Muscle of leg (tissue), 3 donors: ENCODE measurements at regions not wholly inside any gene's neighbourhood (a gene's known extent, or its start where the extent isn't known, plus 50 kb on each side); places are given as distances from the start of the nearest gene placed in this dataset.

Experiments used
- DNase-seq: peaks from one replicate; pipeline ENCODE4 v3.0.0; 2013
- H3K27ac ChIP-seq: one replicate; pipeline ENCODE4 v1.5.1; 2013; ENCODE audit warnings: mild to moderate bottlenecking, low read length, control low read depth
- H3K27me3 ChIP-seq: one replicate; pipeline ENCODE4 v1.6.1; 2013; ENCODE audit warnings: low read length; ENCODE audit not compliant: control insufficient read depth, insufficient read depth
- H3K36me3 ChIP-seq: one replicate; pipeline ENCODE4 v1.6.1; 2013; ENCODE audit warnings: low read length; ENCODE audit not compliant: control insufficient read depth, insufficient read depth
- H3K4me1 ChIP-seq: one replicate; pipeline ENCODE4 v1.6.1; 2013; ENCODE audit warnings: low read length; ENCODE audit not compliant: control insufficient read depth, insufficient read depth
- H3K4me3 ChIP-seq: one replicate; pipeline ENCODE4 v1.5.1; 2013; ENCODE audit warnings: low read length, control low read depth
- H3K9me3 ChIP-seq: replicated peaks from 2 replicates; pipeline ENCODE4 v1.6.1; 2013; ENCODE audit warnings: low read depth, low read length; ENCODE audit not compliant: control insufficient read depth
- WGBS: methylation state at CpG from one replicate; pipeline ENCODE4 v1.1.5; 2013; ENCODE audit warnings: missing lambda C conversion rate; ENCODE audit not compliant: insufficient coverage; 5-methylcytosine and 5-hydroxymethylcytosine counted together

GRCh38 chrX:25069209-25069608 lies 53.4 kb upstream of the ARX start:
- no peak overlapping the region for H3K4me3 ChIP-seq
- H3K4me1 ChIP-seq: no peaks in the 10 kb centered on the region
- no peaks in the 10 kb centered on the region for H3K36me3 ChIP-seq
- no peak for DNase-seq
- H3K27ac ChIP-seq: no peak overlapping the region
- WGBS: no CpG with 5 or more reads among the region's 2 CpGs
- H3K27me3 ChIP-seq: peaks cover 10% of the 10 kb centered on the region
- peaks cover 3% of the 10 kb centered on the region for H3K9me3 ChIP-seq

GRCh38 chrX:25068340-25068739 lies 52.6 kb upstream of the ARX start:
- peaks cover 3% of the 10 kb centered on the region for H3K9me3 ChIP-seq
- no peak for DNase-seq
- no peak overlapping the region for H3K4me3 ChIP-seq
- no peak overlapping the region for H3K27ac ChIP-seq
- H3K27me3 ChIP-seq: peaks cover 9% of the 10 kb centered on the region
- no CpG with 5 or more reads among the region's 5 CpGs for WGBS
- H3K36me3 ChIP-seq: no peaks in the 10 kb centered on the region
- H3K4me1 ChIP-seq: no peaks in the 10 kb centered on the region

DNA sequence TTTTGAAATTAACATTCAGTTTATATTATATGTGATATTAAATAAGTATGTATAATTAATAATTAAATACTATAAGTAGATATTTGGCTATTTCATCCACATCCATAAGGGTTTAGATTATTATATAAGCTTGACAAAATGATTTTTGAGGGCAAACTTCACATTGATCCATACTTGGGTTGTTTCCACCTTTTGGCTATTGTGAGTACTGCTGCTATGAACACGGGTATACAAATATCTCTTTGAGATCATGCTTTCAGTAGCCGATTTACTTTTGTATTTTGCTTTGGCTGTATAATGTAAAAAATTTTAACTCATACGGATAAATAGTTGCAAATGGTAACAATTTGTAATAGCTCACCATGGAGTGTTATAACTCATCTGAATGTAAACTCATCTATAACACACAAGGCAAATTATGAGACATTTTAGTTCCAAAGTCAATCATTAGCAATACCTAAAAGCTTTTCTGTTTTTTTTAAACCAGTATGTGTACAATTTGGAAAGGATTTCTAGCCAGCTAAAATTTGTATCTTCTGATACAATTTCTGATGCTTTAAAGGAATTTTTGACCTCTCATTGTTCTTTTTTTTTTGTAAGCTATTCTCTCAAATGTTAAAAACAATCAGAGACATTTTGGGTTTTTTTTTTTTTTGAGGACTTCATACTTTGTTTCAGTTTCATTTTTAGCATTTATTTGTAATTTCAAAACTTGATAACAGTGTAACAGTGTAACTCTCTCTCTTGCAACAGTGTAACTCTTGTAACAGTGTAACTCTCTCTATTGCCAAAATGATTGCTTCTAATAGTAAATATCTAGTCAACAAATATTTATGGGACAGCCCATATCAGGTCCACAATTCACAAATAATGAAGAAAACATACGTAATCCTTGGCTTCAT lies 51.8 kb upstream of the ARX start:
- Histone ChIP-seq H3K9me3 (peaks cover 3% of the 10 kb centered on the region), H3K4me3 (no peak overlapping the region), H3K27ac (no peak overlapping the region), H3K36me3 (no peaks in the 10 kb centered on the region), H3K27me3 (peaks cover 6% of the 10 kb centered on the region), H3K4me1 (no peaks in the 10 kb centered on the region)
- WGBS: no CpG with 5 or more reads among the region's 4 CpGs
- DNase-seq: no peak

DNA sequence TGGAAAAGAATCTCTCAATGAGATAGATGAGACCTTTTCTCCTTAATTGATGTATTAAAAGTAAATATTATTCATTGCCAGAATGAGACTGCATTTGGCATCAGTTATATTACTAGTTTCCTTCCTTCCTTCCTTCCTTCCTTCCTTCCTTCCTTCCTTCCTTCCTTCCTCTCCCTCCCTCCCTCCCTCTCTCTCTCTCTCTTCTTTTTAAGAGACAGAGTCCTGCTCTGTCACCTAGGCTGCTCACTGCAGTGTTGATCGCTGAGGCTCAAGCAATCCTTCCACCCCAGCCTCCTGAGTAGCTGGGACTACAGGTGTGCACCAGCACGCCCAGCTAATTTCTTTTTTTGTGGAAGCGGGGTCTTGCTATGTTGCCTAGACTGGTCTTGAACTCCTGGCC lies 50.4 kb upstream of the ARX start:
- H3K27ac ChIP-seq: no peak overlapping the region
- no peak for DNase-seq
- 74% methylated on average over 2 of the region's 3 CpGs for WGBS
- H3K9me3 ChIP-seq: peaks cover under 1% of the 10 kb centered on the region
- H3K36me3 ChIP-seq: no peaks in the 10 kb centered on the region
- H3K4me1 ChIP-seq: no peaks in the 10 kb centered on the region
- H3K4me3 ChIP-seq: no peak overlapping the region
- H3K27me3 ChIP-seq: peaks cover 6% of the 10 kb centered on the region
